CD4-positive, alpha-beta T cell treated with Interleukin-6 for 4 hours (primary cell): ENCODE measurements at regions not wholly inside any gene's neighbourhood (a gene's known extent, or its start where the extent isn't known, plus 50 kb on each side); places are given as distances from the start of the nearest gene placed in this dataset.

ENCODE experiments used
- DNase-seq: peaks from one replicate; pipeline ENCODE4 v3.0.0-alpha.2; 2020; ENCODE audit warnings: mixed read lengths

DNA sequence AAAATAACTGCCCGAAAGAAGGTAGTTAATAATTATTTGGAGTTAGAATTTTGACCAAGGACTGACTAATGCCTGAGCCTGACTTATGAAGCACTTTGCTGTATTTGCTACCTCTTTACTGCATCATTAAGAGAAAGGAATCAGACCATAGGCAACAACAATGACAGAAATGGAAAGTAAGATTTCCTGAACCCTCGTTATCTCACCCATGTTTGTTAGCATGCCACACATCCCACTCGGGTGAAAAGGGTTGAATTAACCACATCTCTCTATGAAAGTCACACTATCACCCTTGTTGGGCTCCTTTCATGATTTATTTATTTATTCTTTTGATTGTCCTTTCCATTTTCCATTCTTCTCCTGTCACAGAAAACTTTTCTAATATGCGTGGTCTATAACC lies 59.6 kb downstream of the OLIG3 start:
- no peak for DNase-seq

DNA sequence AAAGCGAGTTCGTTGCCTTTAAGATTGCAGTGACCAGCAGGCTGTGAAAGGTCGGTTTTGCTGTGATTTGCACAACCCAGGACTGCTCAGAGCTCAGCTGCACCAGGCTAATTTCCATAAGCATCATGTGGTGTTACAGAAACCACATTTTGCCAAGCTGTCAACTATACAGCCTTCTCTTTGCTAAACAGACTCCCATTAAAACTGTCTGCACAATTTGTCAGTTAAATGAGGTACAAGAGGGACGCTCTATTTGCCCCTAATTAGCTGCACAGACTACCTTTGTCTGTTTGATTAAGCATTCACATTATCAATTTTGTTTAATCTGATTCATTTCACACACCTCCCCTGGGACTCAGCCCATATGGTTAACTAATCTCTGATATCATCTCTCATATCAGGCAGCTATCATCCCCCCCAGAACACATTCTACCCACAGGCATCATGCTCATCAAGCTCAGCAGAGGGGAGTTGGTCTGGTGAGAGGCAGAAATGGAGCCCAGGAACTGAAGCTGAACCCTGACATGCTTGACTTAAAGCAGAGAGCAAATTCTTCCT lies 62.1 kb downstream of the OLIG3 start:
- no peak for DNase-seq

DNA sequence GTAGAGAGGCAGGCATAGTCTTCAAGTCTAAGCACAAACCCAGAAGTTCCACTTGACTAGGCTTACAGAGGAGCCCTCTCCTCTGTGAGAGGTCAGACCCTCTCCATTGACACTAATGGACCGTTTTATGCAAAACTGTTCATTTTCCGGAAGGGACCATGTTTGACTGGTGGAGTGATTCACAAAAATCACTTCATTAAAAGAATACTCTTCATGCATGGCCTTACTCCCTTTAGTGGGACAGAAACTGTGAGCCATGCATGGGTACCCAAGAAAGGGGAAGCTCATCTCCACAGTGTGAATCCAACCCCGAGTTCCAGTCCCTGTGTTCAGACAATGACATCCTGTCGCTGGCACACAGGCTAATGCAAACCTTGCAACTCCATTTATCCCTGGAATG lies 63.2 kb downstream of the OLIG3 start:
- DNase-seq = no peak

DNA sequence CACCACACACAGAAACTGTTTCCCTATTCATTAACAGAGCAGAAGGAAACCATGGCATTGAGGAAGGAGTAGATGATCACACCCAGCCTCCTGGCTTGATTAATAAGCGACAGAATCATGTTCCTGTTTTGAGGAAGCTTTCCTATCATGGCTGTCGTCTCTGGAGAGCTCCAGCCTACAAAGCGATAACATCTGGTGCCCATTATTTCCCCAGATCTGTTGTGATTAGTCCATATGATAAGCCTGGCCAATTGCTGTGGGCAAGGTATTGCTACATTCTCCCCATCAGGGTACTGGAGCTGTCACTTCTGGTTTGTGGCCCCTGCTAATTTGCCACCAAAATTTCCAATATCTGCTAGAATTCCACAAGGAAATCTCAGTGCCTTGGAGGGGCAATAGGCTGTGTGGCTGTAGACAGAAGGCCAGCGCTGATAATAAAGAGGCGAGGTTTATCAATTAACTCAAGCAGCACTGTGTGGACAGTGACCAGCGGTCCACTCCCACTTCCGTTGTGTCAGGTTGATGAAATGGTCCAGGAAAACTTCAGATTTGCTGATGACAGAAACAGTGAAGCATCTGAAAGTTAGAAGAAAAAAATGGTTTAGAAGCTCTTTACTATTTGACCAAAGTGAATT lies 66.4 kb downstream of the OLIG3 start:
- DNase-seq = no peak

DNA sequence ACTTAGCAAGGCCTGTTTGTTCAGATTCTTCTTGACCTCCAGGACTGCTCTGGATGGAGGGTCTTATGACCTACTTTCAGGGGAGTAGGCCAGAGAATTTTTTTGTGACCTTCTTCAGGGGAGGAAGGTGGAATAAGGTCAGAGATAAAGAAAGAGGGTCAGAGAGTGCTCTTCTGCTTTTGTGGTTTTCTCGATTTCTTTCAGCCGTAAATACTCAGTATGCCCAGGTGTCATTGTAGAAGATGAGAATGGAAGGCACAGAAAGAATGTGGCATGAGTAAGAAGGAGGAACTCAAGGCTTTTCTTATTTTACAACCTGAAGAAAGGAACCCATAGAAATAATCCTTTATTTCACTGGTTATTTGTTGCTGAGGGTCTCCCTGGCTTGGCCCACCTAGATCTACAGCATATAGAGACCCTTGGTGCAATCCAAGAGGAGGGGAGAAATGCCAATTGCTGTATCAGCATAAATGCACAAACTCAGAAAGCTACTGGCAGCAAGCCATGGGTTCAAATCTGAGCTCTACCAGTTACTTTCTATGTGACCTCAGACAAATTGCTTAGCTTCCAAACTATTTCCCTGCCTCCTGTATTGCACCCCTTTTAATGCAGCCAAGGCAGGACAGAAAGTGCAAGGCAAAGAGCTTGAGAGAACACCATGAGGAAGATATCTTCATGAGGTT lies 68.0 kb downstream of the OLIG3 start:
- DNase-seq = no peak

DNA sequence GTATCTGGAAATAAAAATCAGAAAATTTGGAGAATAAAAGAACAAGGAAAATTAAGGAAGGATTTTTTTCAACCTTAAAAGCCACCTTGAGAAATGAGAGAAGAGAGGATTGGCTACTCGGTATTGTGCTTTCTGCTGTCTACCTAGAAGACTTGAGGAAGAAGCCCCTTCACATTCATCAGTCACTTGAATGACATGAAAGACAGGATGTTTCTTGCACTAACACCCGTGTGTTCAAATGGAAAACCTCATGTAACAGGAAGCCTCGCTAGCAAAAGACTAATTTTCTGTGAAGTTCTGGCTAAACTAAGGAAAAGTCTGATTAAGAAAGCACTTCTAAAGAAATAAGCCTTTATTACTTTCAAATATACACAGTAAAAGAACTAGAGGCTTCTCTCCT lies 69.9 kb downstream of the OLIG3 start:
- no peak for DNase-seq

DNA sequence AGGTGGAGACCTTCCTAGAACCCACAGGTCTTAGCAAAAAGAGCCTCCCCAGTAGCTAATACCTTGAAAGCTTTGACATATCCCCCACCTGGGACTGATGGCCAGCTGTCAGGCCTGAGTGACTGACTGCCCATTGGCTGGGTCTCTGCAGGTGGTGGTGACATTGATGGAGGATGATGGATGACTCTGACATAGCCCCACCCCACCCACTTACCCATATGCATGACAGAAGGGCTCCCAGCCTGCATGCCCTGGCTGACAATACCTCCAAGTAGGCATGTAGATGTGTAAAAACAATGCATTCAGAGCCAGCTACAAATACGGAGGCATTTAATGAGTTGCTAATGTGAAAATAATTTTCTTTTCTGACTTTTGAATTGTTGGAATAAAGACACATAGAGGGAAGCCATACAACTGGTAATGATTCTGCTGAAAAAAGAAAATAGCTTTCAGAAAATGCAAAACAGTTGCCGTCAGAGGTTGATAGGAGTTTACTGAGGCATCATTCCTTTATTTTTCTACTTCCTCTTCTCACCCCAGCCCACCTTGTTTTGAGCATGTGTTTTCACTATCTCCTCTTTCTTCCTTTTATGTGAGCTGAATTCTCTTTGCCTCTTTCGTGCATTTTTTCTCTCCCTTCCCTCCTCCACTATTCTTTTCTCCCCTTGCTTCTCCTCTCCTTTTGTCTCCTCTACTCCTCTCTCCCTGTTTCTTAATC lies 70.6 kb downstream of the OLIG3 start:
- DNase-seq = no peak

DNA sequence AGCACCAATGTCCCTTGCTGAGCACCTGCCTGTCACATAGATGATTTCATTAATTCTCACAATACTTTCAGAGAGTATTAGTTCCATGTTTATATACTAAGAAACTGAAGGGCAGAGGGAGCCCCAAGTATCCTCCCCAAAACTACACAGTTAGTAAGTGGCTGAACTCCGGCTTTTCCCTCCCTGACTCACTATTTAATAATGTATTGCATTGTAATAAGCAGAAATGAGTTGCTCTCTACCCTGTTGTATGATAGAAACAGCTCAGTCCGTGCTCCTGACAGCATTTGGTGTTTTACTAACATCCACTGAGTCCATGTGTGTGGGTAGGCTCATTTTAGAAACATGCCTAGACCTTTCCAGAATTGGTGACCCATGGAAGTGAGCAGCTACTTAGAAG lies 76.8 kb downstream of the OLIG3 start:
- DNase-seq = no peak

DNA sequence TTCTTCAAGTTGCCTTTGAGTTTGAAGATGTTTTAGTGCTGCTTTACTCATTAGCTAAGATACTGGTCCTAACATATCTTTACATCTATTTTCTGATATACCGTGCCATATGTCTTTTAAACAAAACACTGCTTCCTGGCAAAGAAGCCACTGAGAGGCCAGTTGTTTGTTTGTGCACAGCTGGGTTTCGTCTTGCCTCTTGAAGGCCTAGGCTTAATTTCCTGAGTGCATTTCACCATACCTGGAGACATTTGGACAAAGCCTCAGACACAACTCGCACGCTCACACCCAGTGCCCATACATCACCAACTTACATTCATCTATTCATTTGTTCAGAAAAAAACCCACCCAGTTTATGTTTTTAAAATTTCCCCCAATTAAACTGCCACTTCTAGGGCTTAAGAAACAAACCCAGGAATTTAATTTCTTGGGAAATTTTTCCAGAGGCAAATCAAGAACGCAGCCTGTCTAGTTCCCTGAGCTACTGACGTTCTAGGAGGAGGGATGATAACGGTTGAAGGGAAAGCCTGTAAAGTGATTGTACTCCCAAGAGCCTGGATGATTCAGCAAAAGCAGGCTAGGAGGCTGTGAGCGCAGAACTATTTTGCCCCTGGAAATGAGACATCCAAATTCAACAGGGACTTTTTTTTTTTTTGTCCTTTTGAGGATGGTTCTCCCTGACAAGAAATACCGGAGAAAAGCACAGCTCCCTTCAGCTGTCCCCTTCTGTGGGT lies 77.7 kb downstream of the OLIG3 start:
- no peak for DNase-seq

DNA sequence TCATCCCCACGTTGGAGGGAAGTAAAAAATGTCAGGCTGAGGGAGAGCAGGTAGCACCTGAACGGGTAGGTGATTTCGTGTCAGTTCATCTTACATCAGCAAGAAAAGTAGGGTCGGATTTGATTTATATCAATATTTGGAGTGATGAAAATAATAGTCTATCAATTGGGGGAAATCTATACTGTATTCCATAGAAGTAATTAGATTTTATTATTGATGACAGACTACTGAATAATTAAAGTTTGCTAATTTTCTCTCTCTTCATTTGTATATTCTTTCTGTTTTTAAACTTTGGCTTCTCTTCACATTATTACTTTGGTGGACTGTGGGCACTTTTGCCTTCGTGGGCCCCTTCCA lies 78.4 kb downstream of the OLIG3 start:
- no peak for DNase-seq

DNA sequence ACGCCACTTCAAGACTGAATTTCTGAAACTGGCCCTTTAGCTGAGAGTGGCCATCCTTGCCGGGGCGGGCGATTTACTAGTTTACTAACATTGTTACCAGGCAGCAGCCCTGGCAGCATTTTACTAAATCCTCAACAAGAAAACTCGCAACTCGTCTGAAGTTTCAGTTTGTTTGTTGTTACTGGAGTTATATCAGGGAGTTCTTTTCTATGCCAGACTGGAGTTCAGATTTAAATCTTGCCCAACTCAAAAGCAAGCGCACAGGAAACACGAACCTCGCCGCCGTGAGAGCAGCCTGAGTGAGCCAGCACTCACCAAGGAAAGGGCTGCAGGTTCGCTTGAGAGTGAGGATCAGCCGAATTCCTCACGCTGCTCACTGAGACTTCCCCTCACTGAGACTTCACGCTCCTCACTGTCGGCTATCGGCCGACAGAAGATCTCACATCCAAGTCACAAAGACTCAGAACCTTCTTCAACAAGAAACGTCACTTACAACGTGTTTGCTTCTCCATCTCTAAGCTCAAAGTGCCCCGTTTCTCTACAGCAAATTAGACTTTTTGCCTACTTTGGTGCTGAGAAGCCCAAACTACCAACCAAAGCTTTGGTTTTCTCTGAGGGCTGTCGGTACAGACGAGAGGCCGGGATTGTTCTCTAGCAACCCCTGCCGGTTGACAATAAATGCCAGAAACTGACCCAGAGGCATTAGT lies 78.9 kb downstream of the OLIG3 start:
- peak; percentile 76 for DNase-seq

DNA sequence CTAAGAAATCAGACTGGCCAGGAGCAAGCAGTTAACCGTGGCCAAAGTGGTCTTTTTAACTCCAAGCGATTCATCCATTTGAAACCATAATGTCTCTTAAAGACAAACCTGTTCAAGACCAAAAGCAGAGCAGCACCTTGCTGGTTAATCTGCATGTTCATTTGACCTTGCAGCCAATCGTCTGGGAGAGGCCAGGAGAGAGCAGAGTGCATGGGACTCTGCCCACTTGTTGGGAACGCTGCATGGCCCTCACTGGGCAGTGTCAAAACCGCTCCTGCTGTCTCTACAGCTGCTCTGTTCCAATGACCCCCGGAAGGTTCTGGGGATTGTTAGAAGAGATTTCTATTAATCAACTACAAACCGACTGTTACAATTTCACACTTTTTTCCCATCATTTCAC lies 79.6 kb downstream of the OLIG3 start:
- DNase-seq = no peak

DNA sequence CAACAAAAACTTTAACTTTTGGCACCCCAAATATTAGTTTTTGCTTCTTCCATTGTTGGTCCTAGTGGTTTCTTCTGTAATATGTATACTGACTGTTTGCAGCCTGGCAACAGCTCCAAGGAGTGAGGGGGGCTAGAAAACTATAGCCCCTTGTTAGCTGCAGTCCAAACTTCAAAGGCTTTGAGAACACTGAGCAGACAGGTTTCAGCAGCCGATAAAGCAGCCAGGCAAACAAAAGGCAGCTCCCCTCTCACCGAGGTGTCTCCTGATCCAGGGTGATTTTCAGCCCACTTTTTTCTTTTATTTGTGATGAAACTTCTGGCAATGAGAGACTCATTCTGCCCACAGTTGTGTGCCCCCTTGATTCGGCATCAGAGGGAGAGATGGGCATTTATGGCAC lies 80.7 kb downstream of the OLIG3 start:
- DNase-seq = no peak

DNA sequence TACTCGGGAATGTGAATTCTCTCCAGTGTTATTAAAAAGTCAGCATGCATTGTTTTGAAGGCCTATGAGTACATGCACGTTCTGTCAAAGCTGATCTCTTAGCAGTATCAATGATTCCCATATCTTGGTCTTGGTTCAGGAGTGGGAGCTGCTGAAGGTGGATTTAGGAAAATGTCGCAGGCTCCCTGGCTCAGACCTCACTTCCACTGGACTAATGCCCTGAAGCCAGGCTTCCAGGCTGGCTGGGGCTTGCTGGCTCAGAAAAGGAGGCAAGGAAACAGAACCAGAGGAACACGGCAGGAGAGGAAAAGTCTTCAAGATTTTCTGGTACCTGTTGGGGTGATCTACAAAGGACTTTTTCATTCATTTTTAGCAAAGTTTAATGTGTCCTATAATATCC lies 81.6 kb downstream of the OLIG3 start:
- DNase-seq = no peak

DNA sequence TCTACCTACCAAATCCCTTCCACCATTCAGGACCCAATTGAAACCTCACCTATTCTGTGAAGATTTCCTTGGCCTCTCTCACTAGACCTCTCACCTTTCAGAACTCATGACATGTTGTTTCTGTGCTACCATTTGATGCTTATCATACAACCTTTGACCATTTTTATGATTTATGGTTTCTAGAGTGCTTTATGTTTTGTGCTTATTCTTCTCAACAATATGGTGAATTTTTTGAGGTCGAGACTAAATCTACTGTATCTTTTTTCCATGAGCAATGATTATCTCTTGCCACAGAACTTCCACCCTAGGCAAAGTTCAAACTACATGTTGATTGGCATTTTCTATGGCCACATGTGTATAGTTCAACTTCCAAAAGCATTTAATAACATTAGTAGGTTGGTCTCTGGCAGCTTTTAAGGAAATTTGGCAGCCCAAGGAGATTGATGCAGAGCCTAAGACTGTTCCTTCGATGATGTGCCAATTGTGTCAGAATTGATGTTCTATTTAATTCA lies 84.9 kb downstream of the OLIG3 start:
- no peak for DNase-seq

DNA sequence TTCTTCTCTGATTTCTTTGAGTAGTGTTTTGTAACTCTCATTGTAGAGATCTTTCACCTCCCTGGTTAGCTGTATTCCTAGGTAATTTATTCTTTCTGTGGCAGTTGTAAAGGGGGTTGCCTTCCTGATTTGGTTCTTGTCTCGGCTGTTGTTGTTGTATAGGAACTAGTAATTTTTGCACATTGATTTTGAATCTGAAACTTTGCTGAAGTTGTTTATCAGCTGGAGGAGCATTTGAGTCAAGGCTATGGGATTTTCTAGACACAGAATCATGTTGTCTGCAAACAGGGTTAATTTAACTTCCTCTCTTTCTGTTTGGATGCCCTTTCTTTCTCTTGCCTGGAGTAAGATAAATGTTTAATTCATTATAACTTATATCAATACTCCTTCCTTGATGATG lies 86.4 kb downstream of the OLIG3 start:
- DNase-seq = no peak

DNA sequence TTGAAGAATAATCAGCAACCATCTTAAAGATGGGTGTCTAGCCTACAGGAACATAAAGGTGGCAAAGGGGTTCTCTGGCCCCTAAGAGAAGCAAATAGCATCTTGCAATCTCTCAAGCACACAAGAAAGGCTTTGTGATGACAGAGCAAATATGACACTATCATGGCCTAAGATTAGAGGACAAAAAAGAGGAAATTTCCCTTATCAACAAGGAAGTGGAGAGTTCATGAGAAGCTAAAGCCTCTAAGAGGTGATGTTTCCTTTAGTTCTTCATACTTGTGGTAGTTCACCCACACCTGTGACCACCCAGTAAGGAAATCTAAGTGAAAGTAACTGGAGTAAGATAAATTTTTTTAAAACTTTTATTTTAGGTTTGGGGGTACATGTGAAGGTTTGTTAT lies 88.4 kb downstream of the OLIG3 start:
- DNase-seq = no peak

DNA sequence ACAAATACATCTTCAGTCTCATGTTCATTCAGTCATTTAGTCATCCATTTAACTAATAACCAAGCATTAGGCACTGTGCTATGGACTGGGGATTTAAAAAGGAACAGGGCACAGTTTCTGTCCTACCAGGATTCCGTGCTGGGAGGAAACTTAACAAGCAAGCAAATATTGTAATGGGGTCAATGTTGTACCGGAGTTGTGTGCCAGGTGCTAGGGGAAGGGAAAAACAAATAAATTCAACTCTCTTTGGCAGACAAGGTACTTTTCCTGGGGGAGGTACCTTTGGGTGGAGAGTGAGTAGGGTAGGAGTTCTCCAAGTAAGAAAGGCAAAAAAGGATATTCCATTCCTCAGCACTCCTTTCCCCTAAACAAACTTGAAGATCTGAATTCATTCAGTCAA lies 90.3 kb downstream of the OLIG3 start:
- no peak for DNase-seq

DNA sequence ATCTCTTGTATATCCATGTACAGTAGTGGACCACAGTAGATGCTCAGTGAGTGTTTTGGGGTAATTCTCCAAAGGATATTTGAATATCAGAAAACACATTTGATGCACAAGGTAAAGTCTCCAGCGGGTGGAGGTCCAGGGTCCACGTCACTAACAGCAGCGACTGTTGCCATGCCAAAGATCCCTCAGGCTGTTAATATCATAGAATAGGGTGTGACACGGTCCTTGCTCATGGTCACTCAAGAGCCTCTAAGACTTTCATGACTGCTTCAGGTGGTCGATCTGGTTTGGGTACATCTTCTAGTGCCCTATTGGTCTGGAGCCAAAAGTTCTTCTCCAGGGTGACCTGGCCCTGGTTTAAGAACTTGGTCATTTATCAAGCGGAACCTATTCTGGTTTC lies 90.8 kb downstream of the OLIG3 start:
- no peak for DNase-seq

DNA sequence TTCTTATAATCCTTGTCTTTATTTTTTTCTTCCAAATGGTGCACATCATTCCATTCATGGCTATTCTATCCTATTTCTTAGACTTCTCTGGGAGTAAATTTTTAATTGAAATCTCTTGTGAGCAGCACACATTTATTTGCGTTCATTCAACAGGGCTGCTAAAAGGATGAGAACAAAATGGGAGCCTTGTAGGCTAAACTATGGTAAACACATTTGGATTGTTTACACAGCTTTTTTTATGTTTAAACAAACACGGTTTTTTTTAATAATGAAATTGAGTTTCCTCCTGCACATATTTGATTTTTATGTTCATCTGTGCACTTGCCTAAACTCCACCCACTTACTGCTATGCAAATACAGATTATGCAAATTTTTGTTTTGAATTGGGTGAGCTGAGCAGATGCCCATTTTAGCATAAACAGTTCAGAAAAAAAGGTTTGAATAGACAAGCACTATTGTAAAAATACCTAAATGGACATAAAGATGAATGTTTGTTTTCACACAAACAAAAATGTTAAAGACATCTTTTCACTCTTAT lies 92.0 kb downstream of the OLIG3 start:
- DNase-seq = no peak

DNA sequence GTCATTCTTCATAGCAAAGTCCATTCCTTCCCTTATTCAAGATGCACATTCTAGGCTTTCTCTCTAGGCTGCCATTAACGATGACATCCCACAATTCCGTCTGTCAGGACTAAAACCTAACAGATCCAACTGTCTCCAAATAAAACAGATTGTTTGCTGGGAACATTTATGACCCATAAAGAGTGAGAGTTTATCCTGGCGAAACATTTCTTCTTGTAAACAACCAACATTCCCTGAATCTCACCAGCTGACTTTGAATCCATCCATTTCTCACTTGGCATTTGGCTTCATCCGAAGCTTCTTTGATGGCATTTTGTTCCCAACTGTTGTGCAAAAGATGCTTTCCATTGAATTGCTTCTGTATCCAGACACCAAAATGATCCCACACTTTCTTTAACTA lies 93.1 kb downstream of the OLIG3 start:
- no peak for DNase-seq

DNA sequence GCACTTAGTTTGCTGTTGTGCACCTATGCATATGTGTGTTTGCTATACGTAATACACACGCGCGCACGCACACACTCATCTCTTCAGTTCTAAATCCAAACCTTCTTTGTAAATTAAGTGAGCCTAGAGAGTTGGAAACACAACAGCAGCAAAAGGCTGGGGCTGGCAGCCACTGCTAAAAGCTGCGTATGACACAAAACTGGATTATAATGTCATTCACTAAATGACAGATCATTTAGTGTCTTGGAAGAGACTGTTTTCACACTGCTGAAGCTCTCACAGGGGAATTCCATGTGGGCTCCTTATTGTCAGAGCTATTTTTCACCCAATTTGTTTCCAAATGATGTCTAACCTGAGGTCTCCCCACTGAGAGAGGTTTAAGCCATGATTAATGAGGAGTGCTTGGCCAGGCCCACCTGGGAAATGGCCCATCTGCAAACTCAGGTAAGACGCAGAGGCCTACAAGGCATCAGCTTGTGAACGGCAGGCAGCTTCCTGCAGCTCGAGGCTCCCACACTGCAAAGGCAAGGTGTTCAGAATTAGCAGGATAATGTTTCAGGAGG lies 94.2 kb downstream of the OLIG3 start:
- no peak for DNase-seq
